Stimulated activated CD4-positive, alpha-beta T cell treated with anti-CD3 and anti-CD28 coated beads, Interleukin-4, amount 100 ng/mL, for 4 hours (primary cell): ENCODE measurements at regions not wholly inside any gene's neighbourhood (a gene's known extent, or its start where the extent isn't known, plus 50 kb on each side); places are given as distances from the start of the nearest gene placed in this dataset.

Experiments used
- DNase-seq, 2 experiments: peaks; one replicate each; pipeline ENCODE4 v3.0.0-alpha.2; 2020

GRCh38 chr6:14832427-14832826 lies 413.4 kb upstream of the JARID2 start:
- DNase-seq = no peak

GRCh38 chr6:14834851-14835530 lies 410.9 kb upstream of the JARID2 start:
- DNase-seq = no peak

GRCh38 chr6:14837435-14837834 lies 408.4 kb upstream of the JARID2 start:
- no peak for DNase-seq

GRCh38 chr6:14838133-14838583 lies 407.7 kb upstream of the JARID2 start:
- DNase-seq = no peak

- no peak for DNase-seq
Measured at GRCh38 chr6:14841901-14842421, 403.9 kb upstream of the JARID2 start.

- DNase-seq = no peak
Measured at GRCh38 chr6:14844411-14844810, 401.5 kb upstream of the JARID2 start.

- DNase-seq = no peak
Measured at GRCh38 chr6:14848019-14848418, 397.9 kb upstream of the JARID2 start.

GRCh38 chr6:14849185-14849584 lies 396.7 kb upstream of the JARID2 start:
- no peak for DNase-seq

- no peak for DNase-seq
Measured at GRCh38 chr6:14851281-14851680, 394.6 kb upstream of the JARID2 start.

- DNase-seq = no peak
Measured at GRCh38 chr6:14852375-14852774, 393.5 kb upstream of the JARID2 start.

GRCh38 chr6:14856177-14856576 lies 389.7 kb upstream of the JARID2 start:
- no peak for DNase-seq

GRCh38 chr6:14857001-14857400 lies 388.9 kb upstream of the JARID2 start:
- no peak for DNase-seq

- DNase-seq = peak; percentile 67 to 92
Measured at GRCh38 chr6:14857501-14857900, 388.4 kb upstream of the JARID2 start.

GRCh38 chr6:14858808-14859207 lies 387.1 kb upstream of the JARID2 start:
- DNase-seq = no peak

GRCh38 chr6:14860774-14861173 lies 385.1 kb upstream of the JARID2 start:
- no peak for DNase-seq

GRCh38 chr6:14861491-14861943 lies 384.4 kb upstream of the JARID2 start:
- DNase-seq = no peak

- no peak for DNase-seq
Measured at GRCh38 chr6:14862845-14863244, 383.0 kb upstream of the JARID2 start.

GRCh38 chr6:14863902-14864850 lies 381.7 kb upstream of the JARID2 start:
- no peak for DNase-seq

- DNase-seq = no peak
Measured at GRCh38 chr6:14865531-14866100, 380.3 kb upstream of the JARID2 start.

GRCh38 chr6:14867802-14868201 lies 378.1 kb upstream of the JARID2 start:
- DNase-seq = no peak

GRCh38 chr6:14871221-14871620 lies 374.6 kb upstream of the JARID2 start:
- no peak for DNase-seq

GRCh38 chr6:14873101-14873500 lies 372.8 kb upstream of the JARID2 start:
- DNase-seq = no peak

- DNase-seq = no peak
Measured at GRCh38 chr6:14873781-14874441, 372.0 kb upstream of the JARID2 start.
